GM23338 (cell line): ENCODE measurements at regions not wholly inside any gene's neighbourhood (a gene's known extent, or its start where the extent isn't known, plus 50 kb on each side); places are given as distances from the start of the nearest gene placed in this dataset.

ENCODE experiments used
- ATAC-seq: fragments of 200-7000 bp; cut with Tn5 transposase; 3 replicates; pipeline ENCODE4 v1.9.1; 2020
- DNase-seq: peaks from one replicate; pipeline ENCODE4 v3.0.0-alpha.2; 2015; ENCODE audit warnings: low spot score
- H2AFZ ChIP-seq: fragments of 200-600 bp; sonication (generic); 2 replicates; pipeline ENCODE4 v1.8.0; 2016; ENCODE audit warnings: antibody characterized with exemption, mild to moderate bottlenecking, moderate library complexity
- H3F3A ChIP-seq: fragments of 200-600 bp; sonication (generic); replicated peaks from 2 replicates; pipeline ENCODE4 v1.8.0; 2017; ENCODE audit warnings: antibody characterized with exemption, mixed run types, low read depth
- H3K27ac ChIP-seq: fragments of 200-600 bp; sonication (generic); 2 replicates; pipeline ENCODE4 v1.6.1; 2016; ENCODE audit warnings: low read depth
- H3K27me3 ChIP-seq: fragments of 200-600 bp; sonication (generic); 2 replicates; pipeline ENCODE4 v1.8.0; 2016; ENCODE audit warnings: mild to moderate bottlenecking, mixed run types, moderate library complexity; ENCODE audit not compliant: insufficient read depth
- H3K36me3 ChIP-seq: fragments of 200-600 bp; sonication (generic); 2 replicates; pipeline ENCODE4 v1.8.0; 2016; ENCODE audit warnings: mild to moderate bottlenecking; ENCODE audit not compliant: insufficient read depth
- H3K4me1 ChIP-seq: fragments of 200-600 bp; sonication (generic); 2 replicates; pipeline ENCODE4 v1.8.0; 2016; ENCODE audit warnings: mild to moderate bottlenecking, moderate library complexity; ENCODE audit not compliant: insufficient read depth
- H3K4me2 ChIP-seq: fragments of 200-600 bp; sonication (generic); 2 replicates; pipeline ENCODE4 v1.7.1; 2017; ENCODE audit warnings: mixed run types
- H3K4me3 ChIP-seq: fragments of 200-600 bp; sonication (generic); 2 replicates; pipeline ENCODE4 v1.6.1; 2016; ENCODE audit warnings: mixed run types
- H3K79me2 ChIP-seq: fragments of 200-600 bp; sonication (generic); replicated peaks from 2 replicates; pipeline ENCODE4 v1.8.0; 2017; ENCODE audit warnings: mild to moderate bottlenecking; ENCODE audit not compliant: insufficient read depth
- H3K9me2 ChIP-seq: fragments of 200-600 bp; sonication (generic); 2 replicates; pipeline ENCODE4 v1.8.0; 2017; ENCODE audit not compliant: insufficient read depth
- H4K20me1 ChIP-seq: fragments of 200-600 bp; sonication (generic); replicated peaks from 2 replicates; pipeline ENCODE4 v1.8.0; 2017; ENCODE audit warnings: mild to moderate bottlenecking; ENCODE audit not compliant: insufficient read depth
- H3K27ac Mint-ChIP-seq: 2 replicates; pipeline ENCODE4 v1.8.0; 2020; ENCODE audit warnings: inconsistent platforms, mild to moderate bottlenecking, moderate library complexity, mixed read lengths
- H3K27me3 Mint-ChIP-seq: 3 replicates; pipeline ENCODE4 v1.8.0; 2022; ENCODE audit warnings: low read depth, mild to moderate bottlenecking, moderate library complexity, mixed read lengths, inconsistent platforms; ENCODE audit not compliant: insufficient read depth, poor library complexity
- H3K36me3 Mint-ChIP-seq: 3 replicates; pipeline ENCODE4 v1.8.0; 2021; ENCODE audit warnings: low read depth, mild to moderate bottlenecking, inconsistent platforms, moderate library complexity, mixed read lengths
- H3K4me1 Mint-ChIP-seq: 3 replicates; pipeline ENCODE4 v1.8.0; 2020; ENCODE audit warnings: mild to moderate bottlenecking, inconsistent platforms, mixed read lengths
- H3K4me3 Mint-ChIP-seq: 3 replicates; pipeline ENCODE4 v1.8.0; 2021; ENCODE audit warnings: moderate library complexity, mild to moderate bottlenecking, inconsistent platforms, mixed read lengths
- H3K9me3 Mint-ChIP-seq: 3 replicates; pipeline ENCODE4 v1.8.0; 2020; ENCODE audit warnings: moderate library complexity, mild to moderate bottlenecking, inconsistent platforms, mixed read lengths
- CREB1 ChIP-seq: fragments of 250-450 bp; sonication (Bioruptor Pico); IDR thresholded peaks from 2 replicates; pipeline ENCODE4 v1.5.0; 2020; ENCODE audit warnings: low read depth, mild to moderate bottlenecking, moderate library complexity
- CTCF ChIP-seq, 2 experiments: fragments of 200-600 bp in 1 of 2; sonication (generic) in 1 of 2; conservative IDR thresholded peaks; 2 replicates each; pipeline versions ENCODE4 v1.5.1 to v1.6.1; 2016 to 2017; ENCODE audit warnings: antibody characterized with exemption in 2 of 2, low read depth in 2 of 2, mild to moderate bottlenecking in 2 of 2, moderate library complexity in 1 of 2
- ETS1 ChIP-seq: IDR thresholded peaks from 2 replicates; pipeline ENCODE4 v1.6.1; 2016; ENCODE audit warnings: antibody characterized with exemption
- EZH2 ChIP-seq: fragments of 200-600 bp; sonication (generic); IDR thresholded peaks from one replicate; pipeline ENCODE4 v1.8.0; 2017; ENCODE audit warnings: antibody characterized with exemption, mild to moderate bottlenecking, low read depth; ENCODE audit not compliant: unreplicated experiment
- EZH2phosphoT487 ChIP-seq: fragments of 200-600 bp; sonication (generic); IDR thresholded peaks from one replicate; pipeline ENCODE4 v1.8.1; 2018; ENCODE audit warnings: antibody characterized with exemption; ENCODE audit not compliant: unreplicated experiment
- JUNB ChIP-seq: IDR thresholded peaks from one replicate; pipeline ENCODE4 v1.6.1; 2016; ENCODE audit warnings: antibody characterized with exemption; ENCODE audit not compliant: unreplicated experiment
- NANOG ChIP-seq: IDR thresholded peaks from 2 replicates; pipeline ENCODE4 v1.6.1; 2016; ENCODE audit warnings: antibody characterized with exemption, borderline replicate concordance
- POLR2AphosphoS5 ChIP-seq: IDR thresholded peaks from 2 replicates; pipeline ENCODE4 v1.6.1; 2016; ENCODE audit warnings: antibody characterized with exemption, low read depth
- REST ChIP-seq: IDR thresholded peaks from one replicate; pipeline ENCODE4 v1.6.1; 2018; ENCODE audit warnings: antibody characterized with exemption; ENCODE audit not compliant: unreplicated experiment
- STAT1 ChIP-seq: IDR thresholded peaks from one replicate; pipeline ENCODE4 v1.6.1; 2016; ENCODE audit warnings: antibody characterized with exemption; ENCODE audit not compliant: unreplicated experiment
- ZNF114 ChIP-seq: fragments of 250-450 bp; sonication (Bioruptor Pico); IDR thresholded peaks from 2 replicates; pipeline ENCODE4 v1.5.0; 2020; ENCODE audit warnings: mild to moderate bottlenecking, moderate library complexity
- ZNF331 ChIP-seq: fragments of 250-450 bp; sonication (Bioruptor Pico); IDR thresholded peaks from 2 replicates; pipeline ENCODE4 v1.5.0; 2020; ENCODE audit warnings: low read depth, mild to moderate bottlenecking, moderate library complexity
- TF ChIP-seq, protein P1 (sequence below): fragments of 250-450 bp; sonication (Bioruptor Pico); IDR thresholded peaks from 2 replicates; pipeline ENCODE4 v1.5.0; 2020; ENCODE audit warnings: mild to moderate bottlenecking, moderate library complexity

DNA sequence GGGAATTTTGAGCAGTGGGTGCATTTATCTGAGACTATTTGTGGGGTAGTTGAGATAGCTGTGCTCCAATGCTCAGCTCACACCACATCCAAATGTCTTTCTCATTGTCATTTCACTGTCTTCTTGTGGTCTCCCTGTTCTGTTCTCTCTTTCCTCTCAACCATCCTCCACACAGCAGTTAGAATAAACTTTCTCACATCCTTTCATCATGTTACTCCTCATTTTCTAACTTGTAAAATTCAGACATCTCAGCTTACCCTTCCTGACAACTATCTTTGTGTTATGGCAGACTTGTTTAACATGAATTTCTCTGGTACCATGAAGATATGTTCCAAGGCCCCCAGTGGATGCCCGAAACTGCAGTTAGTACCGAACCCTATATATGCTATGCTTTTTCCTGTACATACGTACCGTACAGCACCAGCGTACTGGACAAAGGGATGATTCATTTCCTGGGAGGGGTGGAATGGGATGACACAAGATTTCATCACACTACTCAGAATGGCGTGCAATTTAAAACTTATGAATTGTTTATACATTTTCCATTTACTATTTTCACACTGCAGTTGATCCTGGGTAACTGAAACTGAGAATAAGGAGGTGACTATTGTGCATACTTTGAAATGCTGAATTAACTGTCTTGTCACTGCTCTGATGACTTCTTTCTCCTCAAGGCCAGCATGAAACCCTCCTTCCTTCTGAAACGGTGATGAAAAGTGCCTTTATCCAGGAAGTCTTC is 177.1 kb upstream of the SLC38A2 start:
- ATAC-seq = no peak
- peaks cover 18% of the 10 kb centered on the region for H3K9me3 Mint-ChIP-seq
- TF ChIP-seq JUNB (no peak), EZH2 (no peak), CREB1 (no peak), ZNF114 (CRISPR knock-in tag) (no peak), ZNF331 (CRISPR knock-in tag) (no peak), NANOG (no peak), POLR2AphosphoS5 (no peak), ETS1 (no peak), EZH2phosphoT487 (no peak), REST (no peak), STAT1 (no peak), CTCF (conservative IDR thresholded peaks at IDR 0.05; ENCODE audit: low read depth in 2 of 2) (no peak)
- TF ChIP-seq, protein P1, sequence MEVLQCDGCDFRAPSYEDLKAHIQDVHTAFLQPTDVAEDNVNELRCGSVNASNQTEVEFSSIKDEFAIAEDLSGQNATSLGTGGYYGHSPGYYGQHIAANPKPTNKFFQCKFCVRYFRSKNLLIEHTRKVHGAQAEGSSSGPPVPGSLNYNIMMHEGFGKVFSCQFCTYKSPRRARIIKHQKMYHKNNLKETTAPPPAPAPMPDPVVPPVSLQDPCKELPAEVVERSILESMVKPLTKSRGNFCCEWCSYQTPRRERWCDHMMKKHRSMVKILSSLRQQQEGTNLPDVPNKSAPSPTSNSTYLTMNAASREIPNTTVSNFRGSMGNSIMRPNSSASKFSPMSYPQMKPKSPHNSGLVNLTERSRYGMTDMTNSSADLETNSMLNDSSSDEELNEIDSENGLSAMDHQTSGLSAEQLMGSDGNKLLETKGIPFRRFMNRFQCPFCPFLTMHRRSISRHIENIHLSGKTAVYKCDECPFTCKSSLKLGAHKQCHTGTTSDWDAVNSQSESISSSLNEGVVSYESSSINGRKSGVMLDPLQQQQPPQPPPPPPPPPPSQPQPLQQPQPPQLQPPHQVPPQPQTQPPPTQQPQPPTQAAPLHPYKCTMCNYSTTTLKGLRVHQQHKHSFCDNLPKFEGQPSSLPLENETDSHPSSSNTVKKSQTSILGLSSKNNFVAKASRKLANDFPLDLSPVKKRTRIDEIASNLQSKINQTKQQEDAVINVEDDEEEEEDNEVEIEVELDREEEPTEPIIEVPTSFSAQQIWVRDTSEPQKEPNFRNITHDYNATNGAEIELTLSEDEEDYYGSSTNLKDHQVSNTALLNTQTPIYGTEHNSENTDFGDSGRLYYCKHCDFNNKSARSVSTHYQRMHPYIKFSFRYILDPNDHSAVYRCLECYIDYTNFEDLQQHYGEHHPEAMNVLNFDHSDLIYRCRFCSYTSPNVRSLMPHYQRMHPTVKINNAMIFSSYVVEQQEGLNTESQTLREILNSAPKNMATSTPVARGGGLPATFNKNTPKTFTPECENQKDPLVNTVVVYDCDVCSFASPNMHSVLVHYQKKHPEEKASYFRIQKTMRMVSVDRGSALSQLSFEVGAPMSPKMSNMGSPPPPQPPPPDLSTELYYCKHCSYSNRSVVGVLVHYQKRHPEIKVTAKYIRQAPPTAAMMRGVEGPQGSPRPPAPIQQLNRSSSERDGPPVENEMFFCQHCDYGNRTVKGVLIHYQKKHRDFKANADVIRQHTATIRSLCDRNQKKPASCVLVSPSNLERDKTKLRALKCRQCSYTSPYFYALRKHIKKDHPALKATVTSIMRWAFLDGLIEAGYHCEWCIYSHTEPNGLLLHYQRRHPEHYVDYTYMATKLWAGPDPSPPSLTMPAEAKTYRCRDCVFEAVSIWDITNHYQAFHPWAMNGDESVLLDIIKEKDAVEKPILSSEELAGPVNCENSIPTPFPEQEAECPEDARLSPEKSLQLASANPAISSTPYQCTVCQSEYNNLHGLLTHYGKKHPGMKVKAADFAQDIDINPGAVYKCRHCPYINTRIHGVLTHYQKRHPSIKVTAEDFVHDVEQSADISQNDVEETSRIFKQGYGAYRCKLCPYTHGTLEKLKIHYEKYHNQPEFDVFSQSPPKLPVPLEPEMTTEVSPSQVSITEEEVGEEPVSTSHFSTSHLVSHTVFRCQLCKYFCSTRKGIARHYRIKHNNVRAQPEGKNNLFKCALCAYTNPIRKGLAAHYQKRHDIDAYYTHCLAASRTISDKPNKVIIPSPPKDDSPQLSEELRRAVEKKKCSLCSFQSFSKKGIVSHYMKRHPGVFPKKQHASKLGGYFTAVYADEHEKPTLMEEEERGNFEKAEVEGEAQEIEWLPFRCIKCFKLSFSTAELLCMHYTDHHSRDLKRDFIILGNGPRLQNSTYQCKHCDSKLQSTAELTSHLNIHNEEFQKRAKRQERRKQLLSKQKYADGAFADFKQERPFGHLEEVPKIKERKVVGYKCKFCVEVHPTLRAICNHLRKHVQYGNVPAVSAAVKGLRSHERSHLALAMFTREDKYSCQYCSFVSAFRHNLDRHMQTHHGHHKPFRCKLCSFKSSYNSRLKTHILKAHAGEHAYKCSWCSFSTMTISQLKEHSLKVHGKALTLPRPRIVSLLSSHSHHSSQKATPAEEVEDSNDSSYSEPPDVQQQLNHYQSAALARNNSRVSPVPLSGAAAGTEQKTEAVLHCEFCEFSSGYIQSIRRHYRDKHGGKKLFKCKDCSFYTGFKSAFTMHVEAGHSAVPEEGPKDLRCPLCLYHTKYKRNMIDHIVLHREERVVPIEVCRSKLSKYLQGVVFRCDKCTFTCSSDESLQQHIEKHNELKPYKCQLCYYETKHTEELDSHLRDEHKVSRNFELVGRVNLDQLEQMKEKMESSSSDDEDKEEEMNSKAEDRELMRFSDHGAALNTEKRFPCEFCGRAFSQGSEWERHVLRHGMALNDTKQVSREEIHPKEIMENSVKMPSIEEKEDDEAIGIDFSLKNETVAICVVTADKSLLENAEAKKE (CRISPR knock-in tag) = no peak
- H3K79me2 ChIP-seq = no peaks in the 10 kb centered on the region
- no peaks in the 10 kb centered on the region for H3K27me3 ChIP-seq
- no peak for DNase-seq
- H3K4me3 ChIP-seq = no peak overlapping the region
- no peaks in the 10 kb centered on the region for H4K20me1 ChIP-seq
- no peak overlapping the region for H3K4me3 Mint-ChIP-seq
- no peak overlapping the region for H3K27ac Mint-ChIP-seq
- H3K27me3 Mint-ChIP-seq = no peaks in the 10 kb centered on the region
- H2AFZ ChIP-seq = no peak overlapping the region
- 0 out of 2 replicates have a peak, but pooled peaks cover 10% of the 10 kb centered on the region for H3K9me2 ChIP-seq
- no peaks in the 10 kb centered on the region for H3F3A ChIP-seq
- H3K36me3 ChIP-seq = peaks cover 7% of the 10 kb centered on the region; the same call in 1 of the 2 replicates
- H3K36me3 Mint-ChIP-seq = peaks cover 23% of the 10 kb centered on the region
- no peak overlapping the region for H3K27ac ChIP-seq
- peaks cover 6% of the 10 kb centered on the region for H3K4me1 ChIP-seq
- 0 out of 3 replicates have a peak, but pooled peaks cover 6% of the 10 kb centered on the region for H3K4me1 Mint-ChIP-seq
- no peak overlapping the region for H3K4me2 ChIP-seq
